ENCODE measurements at regions not wholly inside any gene's neighbourhood (a gene's known extent, or its start where the extent isn't known, plus 50 kb on each side); places are given as distances from the start of the nearest gene placed in this dataset.

DNA sequence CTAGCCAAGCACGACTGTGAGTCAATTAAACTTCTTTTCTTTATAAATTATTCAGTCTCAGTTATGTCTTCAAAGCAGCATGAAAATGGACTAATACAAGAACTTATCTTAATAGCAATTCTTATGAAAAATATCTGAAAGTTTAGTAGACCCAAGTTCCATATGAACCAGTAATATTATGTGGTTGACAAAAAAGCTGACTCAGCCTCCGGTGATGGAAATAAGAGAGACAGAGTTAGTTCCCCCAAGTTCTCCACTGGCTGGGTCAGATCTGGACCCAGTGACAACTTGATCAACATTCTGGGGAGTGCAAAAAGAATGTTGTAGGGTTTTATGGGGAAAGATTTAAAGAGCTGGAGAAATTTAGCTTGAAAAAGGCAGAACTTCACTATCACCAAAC, 72.5 kb upstream of the DNAH14 start:
- TF ChIP-seq POLR2A (IDR thresholded peaks at IDR 0.05; ENCODE audit: low read depth, low read length), result no peak
- no peak for TF ChIP-seq CTCF (conservative IDR thresholded peaks at IDR 0.05; ENCODE audit: low read depth, low read length)
- no peak for TF ChIP-seq MXI1 (IDR thresholded peaks at IDR 0.05; ENCODE audit: borderline replicate concordance, low read depth, low read length)
- TF ChIP-seq, protein P1, sequence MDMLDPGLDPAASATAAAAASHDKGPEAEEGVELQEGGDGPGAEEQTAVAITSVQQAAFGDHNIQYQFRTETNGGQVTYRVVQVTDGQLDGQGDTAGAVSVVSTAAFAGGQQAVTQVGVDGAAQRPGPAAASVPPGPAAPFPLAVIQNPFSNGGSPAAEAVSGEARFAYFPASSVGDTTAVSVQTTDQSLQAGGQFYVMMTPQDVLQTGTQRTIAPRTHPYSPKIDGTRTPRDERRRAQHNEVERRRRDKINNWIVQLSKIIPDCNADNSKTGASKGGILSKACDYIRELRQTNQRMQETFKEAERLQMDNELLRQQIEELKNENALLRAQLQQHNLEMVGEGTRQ (IDR thresholded peaks at IDR 0.05; ENCODE audit: low read depth, low read length), result no peak
- TF ChIP-seq SMC3 (IDR thresholded peaks at IDR 0.05; ENCODE audit: low read depth, low read length), result no peak
- TF ChIP-seq MAZ (IDR thresholded peaks at IDR 0.05; ENCODE audit: borderline replicate concordance, low read depth, low read length), result no peak
- no peak for TF ChIP-seq RAD21 (IDR thresholded peaks at IDR 0.05; ENCODE audit: low read length)
- TF ChIP-seq RCOR1 (IDR thresholded peaks at IDR 0.05; ENCODE audit: insufficient replicate concordance, low read length), result no peak
- no peak for TF ChIP-seq BHLHE40 (IDR thresholded peaks at IDR 0.05; ENCODE audit: low read depth, low read length)
- TF ChIP-seq RFX5 (IDR thresholded peaks at IDR 0.05; ENCODE audit: low read depth, low read length), result no peak
- peak; percentile 79 for TF ChIP-seq MAFK (IDR thresholded peaks at IDR 0.05; ENCODE audit: low read depth, low read length)

Measured in IMR-90 (cell line).